Stimulated activated CD4-positive, alpha-beta T cell treated with anti-CD3 and anti-CD28 coated beads, Interleukin-15, amount 100 ng/mL, for 48 hours (primary cell): ENCODE measurements at regions not wholly inside any gene's neighbourhood (a gene's known extent, or its start where the extent isn't known, plus 50 kb on each side); places are given as distances from the start of the nearest gene placed in this dataset.
A peak's percentile ranks its signal among the peaks of the same experiment; 100 is the strongest.
"Not testable (repeated sequence)": the region's sequence is repeated elsewhere in the genome, so short reads cannot be mapped to it uniquely, and the experiment has no call there.

ENCODE experiments used
- DNase-seq, 2 donors: peaks; one replicate each; pipeline ENCODE4 v3.0.0-alpha.2; 2020; ENCODE audit warnings: low read depth in 2 of 2

GRCh38 chrX:130467936-130468335, 66.1 kb downstream of the RBMX2 start:
- DNase-seq = no peak

GRCh38 chrX:130468395-130468923, 66.7 kb downstream of the RBMX2 start:
- no peak for DNase-seq

GRCh38 chrX:130482871-130483270, 81.1 kb downstream of the RBMX2 start:
- DNase-seq = no peak

DNA sequence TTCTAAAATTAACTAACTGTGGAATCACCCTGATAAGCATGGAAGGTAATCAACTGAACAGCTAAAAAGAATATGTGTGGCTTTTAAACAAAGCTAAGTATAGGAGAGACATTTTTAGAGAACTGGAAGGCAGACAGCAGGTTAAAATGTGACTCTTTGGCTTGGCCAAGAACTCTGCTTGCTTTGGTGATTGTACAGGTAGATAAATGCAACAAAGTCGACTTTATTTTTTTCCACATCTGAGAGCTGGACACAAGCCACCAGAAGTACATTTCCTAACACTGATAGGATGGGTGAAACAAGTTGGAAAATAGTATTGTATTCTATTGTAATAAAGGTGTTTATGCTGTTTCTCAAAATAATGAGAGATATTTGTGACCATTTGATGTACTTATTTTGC, 84.1 kb downstream of the RBMX2 start:
- DNase-seq = no peak

DNA sequence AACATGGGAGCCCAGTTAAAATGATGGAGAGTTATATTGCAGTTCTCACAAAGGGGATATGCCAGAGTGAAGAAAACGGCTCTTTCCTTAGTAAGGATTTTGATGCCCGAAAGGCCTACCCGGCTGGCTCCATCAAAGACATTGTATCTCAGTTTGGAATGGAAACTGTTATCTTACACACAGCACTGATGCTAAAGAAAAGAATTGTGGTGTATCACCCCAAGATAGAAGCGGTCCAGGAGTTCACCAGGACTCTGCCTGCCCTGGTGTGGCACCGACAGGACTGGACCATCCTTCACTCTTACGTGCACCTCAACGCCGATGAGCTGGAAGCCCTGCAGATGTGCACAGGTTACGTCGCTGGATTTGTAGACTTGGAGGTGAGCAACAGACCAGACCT, 93.7 kb downstream of the RBMX2 start:
- DNase-seq = not testable (repeated sequence)

DNA sequence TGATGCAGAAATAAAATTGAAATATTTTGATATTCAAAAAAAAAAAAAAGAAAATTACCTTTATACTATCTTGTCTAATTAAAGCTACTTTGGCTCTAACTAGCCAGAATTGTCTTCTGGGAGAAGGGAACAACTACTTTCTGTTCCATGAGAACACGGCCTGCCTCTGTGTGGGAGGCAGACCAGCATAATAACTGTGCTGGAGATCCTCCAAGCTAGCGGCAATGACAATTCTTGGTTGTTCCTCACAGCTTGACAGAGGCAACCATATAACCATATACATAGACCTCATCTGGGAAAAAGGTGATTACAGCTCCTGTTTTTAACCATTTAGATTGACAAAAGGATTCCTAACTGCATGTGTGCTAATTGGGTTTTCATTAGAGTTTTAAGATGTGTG, 95.7 kb downstream of the RBMX2 start:
- no peak for DNase-seq

DNA sequence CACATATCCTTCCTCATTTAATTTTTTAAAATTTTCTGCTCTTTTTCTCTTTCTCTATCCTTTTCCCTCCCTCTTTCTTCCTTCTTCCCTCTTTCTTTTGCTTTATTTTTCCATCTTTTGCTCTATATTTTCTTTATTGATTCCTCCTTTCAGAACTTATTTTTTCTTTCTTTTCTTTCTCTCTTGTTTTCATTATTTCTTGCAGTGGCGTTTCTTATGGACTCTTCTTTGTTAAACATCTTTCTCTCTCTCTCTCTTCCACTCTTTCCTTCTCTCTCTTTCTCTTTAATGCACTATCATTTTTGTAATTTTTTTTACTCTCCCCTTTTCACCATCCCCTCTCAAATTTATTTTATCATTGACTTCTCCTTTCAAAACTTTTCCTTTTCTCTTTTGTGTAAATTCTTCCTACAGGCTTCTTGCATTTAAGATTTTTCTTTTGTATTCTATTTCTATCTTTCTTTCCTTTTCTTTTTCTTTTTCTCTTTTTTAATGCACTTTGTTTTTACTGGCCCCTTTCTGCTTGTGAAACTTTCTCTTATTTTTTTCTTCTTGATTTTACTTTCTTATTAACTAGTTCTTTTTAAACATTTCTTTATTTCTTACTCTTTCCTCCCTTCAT, 97.0 kb downstream of the RBMX2 start:
- DNase-seq = no peak

DNA sequence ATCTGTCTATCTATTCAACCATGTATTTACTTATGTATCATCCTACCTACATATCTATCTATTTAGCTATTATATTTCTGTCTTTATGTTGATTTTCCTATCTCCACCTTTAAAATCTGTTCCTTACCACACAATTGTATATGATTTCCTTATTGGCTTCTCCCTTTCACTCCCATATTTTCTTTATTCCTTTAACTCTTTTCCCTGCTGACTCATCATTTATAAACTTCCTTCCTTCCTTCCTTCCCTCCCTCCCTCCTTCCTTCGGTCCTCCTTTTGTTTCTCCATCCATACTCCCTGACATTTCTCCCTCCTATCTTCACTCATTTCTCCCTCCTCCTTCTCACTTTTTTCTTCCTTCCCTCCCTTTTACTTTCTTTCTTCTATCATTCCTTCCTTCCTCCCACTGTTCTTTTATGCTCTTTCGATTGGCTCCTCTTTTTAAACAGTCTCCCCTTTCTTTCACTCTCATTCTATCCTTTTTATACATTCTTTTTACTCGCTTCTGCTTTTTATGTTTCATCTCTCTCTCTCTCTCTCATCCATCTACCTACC, 100.3 kb downstream of the RBMX2 start:
- no peak for DNase-seq

DNA sequence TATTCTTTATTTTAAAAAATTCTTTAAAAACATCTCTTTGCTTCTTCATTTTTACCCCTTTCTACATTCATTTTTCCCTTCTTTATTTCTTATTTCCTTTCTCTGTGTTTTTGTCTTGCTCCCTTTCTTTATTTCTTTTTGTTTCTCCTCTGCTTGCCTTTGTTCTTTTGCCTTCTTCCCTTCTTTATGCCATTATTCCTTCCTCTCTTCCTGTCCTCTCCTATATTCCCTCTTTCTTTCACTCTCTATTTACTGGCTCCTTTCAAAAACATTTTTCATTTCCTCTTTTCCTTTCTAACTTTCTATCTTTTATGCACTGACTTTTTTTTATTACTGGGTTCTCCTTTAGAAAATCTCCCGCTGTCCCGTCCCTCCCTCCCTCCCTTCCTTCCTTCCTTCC, 102.2 kb downstream of the RBMX2 start:
- no peak for DNase-seq

DNA sequence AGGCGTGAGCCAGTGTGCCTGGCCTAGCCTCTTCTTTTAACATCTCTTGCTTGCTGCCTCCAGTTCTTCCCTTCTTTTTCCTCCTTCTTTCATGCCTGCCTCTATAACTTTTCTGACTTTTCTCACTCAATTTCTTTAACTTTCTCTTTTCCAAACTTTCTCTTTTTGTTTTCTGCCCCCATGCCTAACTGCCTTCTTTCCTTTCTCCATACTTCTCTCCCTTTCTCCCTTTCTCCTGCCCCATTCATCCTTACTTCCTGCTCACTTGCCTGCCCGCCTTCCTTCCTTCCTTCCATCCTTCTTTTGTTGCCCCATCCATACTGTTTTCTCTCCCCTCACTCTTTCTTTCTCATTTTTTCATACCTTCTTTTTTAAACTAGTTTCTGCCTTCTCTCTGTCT, 105.2 kb downstream of the RBMX2 start:
- DNase-seq = no peak

DNA sequence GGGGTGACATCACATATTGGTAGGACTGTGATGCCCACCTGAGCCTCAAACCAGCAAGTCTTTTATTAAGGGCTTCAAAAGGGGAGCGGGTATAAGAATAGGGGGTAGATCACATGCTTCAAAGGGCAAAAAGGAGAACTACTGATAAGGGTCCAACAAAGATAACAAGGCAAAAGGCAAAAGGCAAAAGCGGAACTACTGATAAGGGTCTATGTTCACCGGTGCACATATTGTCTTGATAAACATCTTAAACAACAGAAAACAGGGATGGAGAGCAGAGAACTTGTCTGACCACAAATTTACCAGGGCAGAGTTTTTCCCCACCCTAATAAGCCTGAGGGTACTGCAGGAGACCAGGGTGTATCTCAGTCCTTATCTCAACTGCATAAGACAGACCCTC, 110.7 kb downstream of the RBMX2 start:
- DNase-seq = not testable (repeated sequence)

DNA sequence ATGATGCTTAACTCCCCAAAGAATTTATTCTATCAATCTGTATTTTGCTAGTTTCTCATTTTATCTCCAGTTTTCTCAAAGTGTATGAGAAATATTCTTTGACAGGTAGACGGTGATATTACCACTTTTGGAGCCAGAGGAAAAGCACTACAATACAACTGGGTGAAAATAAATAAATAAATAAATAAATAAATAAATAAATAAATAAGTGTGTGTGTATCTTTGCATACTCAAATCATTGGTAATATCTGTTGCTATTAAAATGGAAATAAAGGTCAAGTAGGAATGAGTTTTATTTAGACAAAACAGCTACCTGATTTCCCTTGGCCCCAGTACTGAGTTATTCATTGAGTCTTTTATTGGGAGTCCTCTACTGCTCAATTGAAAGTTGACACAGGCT, 114.3 kb downstream of the RBMX2 start:
- DNase-seq = no peak

GRCh38 chrX:130523460-130524394, 121.9 kb downstream of the RBMX2 start:
- DNase-seq = no peak

GRCh38 chrX:130524476-130525194, 122.8 kb downstream of the RBMX2 start:
- no peak for DNase-seq

GRCh38 chrX:130529531-130529930, 127.7 kb downstream of the RBMX2 start:
- no peak for DNase-seq

- no peak for DNase-seq
Measured at GRCh38 chrX:130531066-130531465, 129.3 kb downstream of the RBMX2 start.

GRCh38 chrX:130539721-130540321, 138.0 kb downstream of the RBMX2 start:
- DNase-seq = peak in 1 of 2 donors; percentile 34

GRCh38 chrX:130543603-130544325, 142.0 kb downstream of the RBMX2 start:
- DNase-seq = no peak

GRCh38 chrX:130545796-130546195, 144.0 kb downstream of the RBMX2 start:
- DNase-seq = no peak

DNA sequence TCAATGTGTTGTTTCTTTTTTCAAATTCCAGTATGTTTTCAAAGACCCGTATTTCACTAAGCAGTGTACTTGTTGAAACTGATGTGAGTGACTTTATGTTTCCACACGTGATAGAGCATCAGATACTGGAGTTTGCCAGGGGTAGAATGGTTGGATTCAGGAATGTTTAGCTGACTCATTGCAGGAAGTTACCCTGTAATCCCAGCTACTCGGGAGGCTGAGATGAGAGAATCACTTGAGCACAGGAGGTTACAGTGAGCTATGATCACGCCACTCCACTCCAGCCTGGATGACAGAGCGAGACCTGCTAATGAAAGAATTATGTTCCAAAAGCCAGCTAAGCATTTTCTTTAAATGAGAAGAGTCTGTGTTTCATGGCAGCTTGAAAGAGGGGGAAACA, 147.6 kb downstream of the RBMX2 start:
- DNase-seq = not testable (repeated sequence)

- no peak for DNase-seq
Measured at GRCh38 chrX:130550351-130550750, 148.6 kb downstream of the RBMX2 start.
